ENCODE measurements at regions not wholly inside any gene's neighbourhood (a gene's known extent, or its start where the extent isn't known, plus 50 kb on each side); places are given as distances from the start of the nearest gene placed in this dataset.

DNA sequence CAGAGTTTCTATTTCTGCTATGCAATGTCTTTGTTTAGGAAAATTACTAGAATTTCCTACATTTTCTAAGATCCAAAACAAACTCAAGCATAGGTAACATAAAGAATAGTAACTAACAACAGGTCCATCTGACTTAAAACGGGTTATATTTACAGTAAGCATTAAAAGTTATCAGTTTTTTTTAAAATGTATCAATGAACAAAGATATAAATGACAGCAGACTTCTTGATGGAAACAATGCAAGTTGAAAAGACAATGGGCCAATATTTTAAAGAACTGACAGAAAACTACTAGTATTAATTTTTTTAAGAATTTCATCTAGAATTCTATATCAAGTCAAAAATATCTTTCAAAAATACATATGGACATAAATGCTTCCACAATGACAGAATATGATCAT, 367.1 kb upstream of the MGAT4C start:
- TF ChIP-seq PAX5 (IDR thresholded peaks at IDR 0.05; ENCODE audit: insufficient read depth, low read length, severe bottlenecking), result no peak
- no peak for TF ChIP-seq TAF1 (IDR thresholded peaks at IDR 0.05; ENCODE audit: low read depth, low read length)
- no peak for TF ChIP-seq POLR2AphosphoS5 (IDR thresholded peaks at IDR 0.05; ENCODE audit: low read depth, low read length)
- no peak for TF ChIP-seq POLR2A (IDR thresholded peaks at IDR 0.05; ENCODE audit: low read depth, low read length)
- no peak for TF ChIP-seq POU2F2 (IDR thresholded peaks at IDR 0.05; ENCODE audit: low read depth, low read length)

Measured in GM12891 (cell line).